HG03025 (cell line): ENCODE measurements at regions not wholly inside any gene's neighbourhood (a gene's known extent, or its start where the extent isn't known, plus 50 kb on each side); places are given as distances from the start of the nearest gene placed in this dataset.

Experiments used
- ATAC-seq: cut with Tn5 transposase; IDR thresholded peaks from one replicate; pipeline ENCODE4 v1.9.1; 2021; ENCODE audit warnings: mild to moderate bottlenecking, moderate library complexity; ENCODE audit not compliant: unreplicated experiment, low FRiP score

DNA sequence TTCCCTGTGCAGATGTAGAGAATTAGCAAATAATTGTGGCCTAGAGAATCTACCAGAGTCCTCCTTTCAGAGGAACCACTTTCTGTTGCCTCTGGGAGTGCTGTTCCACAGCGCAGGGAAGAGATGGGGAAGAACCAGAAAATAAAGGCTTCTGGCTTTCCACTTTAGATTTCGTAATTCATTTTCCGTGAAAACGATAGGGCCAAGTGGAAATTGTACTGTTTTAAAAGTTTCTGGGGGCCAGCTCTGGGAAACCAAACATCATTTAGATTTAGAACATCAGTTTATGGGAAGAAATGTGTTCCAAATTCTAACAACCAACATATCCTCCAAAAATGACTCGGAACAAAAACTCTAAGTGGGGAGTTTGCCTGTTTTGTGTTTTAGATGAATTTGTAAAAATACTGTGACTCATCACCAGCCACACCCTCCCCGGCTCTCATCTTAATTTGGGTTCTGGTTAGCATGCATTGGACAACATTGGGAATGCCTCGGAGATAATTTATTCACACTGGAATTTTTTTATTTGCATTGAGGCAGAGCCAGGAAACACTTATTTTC is 65.2 kb upstream of the LNX1 start:
- ATAC-seq: no peak

- no peak for ATAC-seq
Observed at GRCh38 chr4:53654300-53654758, 63.0 kb upstream of the LNX1 start.

GRCh38 chr4:53653484-53654053 is 62.3 kb upstream of the LNX1 start:
- ATAC-seq: no peak

GRCh38 chr4:53651156-53651735 is 60.0 kb upstream of the LNX1 start:
- ATAC-seq: no peak

- ATAC-seq: no peak
Observed at GRCh38 chr4:53649357-53649756, 58.1 kb upstream of the LNX1 start.

DNA sequence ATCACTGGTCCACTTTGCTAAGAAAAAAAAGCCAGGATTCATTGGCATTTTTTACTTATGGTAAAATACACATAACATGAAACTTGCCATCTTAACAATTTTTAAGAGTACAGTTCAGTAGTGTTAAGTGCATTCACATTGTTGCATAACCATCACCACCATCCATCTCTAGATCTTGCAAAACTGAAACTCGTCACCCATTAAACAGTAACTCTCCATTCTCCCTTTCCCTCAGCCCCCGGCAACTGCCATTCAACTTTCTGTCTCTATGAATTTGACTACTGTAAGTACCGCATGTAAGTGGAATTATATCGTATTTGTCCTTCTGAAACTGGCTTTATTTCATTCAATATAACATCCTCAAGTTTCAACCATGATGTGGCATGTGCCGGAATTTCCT is 56.3 kb upstream of the LNX1 start:
- ATAC-seq: no peak

GRCh38 chr4:53646795-53647194 is 55.5 kb upstream of the LNX1 start:
- no peak for ATAC-seq

DNA sequence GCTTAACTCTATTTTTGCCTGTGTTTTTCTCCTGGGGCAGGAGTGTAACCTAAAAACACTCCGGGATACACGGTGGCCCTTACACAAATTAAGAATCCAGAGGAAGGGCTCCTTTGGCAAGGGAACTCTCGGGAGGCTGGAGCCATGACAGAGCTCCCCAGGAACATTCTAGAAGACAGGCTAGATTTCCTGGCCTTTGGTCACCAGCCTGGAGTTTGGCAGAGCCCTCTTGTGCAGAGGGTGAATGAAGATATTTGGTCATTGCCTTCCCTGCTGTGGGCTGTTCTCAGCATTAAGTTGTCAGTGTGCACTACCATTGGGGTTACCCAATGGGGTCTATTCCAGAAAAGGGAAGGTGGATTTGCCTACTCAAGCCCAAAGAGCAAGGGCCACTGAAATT is 53.8 kb upstream of the LNX1 start:
- ATAC-seq: no peak

GRCh38 chr4:53644607-53645006 is 53.3 kb upstream of the LNX1 start:
- no peak for ATAC-seq
